ENCODE measurements at regions not wholly inside any gene's neighbourhood (a gene's known extent, or its start where the extent isn't known, plus 50 kb on each side); places are given as distances from the start of the nearest gene placed in this dataset.

GRCh38 chr20:40489886-40490285, 199.2 kb downstream of the MAFB start:
- ChIA-PET POLR2A (no interaction called here), CTCF (no interaction called here)
- no peak overlapping the region for H3K4me3 ChIP-seq (replicated peaks in 1 of 3; ENCODE audit: insufficient read depth in 1 of 3, low read depth in 1 of 3, low read length in 3 of 3)
- H3K9me1 ChIP-seq (replicated peaks; ENCODE audit: control insufficient read depth, extremely low read depth, insufficient read depth, low read length): no peaks in the 10 kb centered on the region
- H3K9me3 ChIP-seq (replicated peaks; ENCODE audit: control insufficient read depth, insufficient read depth, low read length): no peaks in the 10 kb centered on the region
- H3K36me3 ChIP-seq (ENCODE audit: control insufficient read depth in 2 of 2, extremely low read depth in 1 of 2, insufficient read depth in 2 of 2, low read length in 2 of 2): no peaks in the 10 kb centered on the region
- no peak for DNase-seq (ENCODE audit: low read depth, low spot score)
- dilution Hi-C loops (cut with MboI; ENCODE audit: extremely low pct_ligation_motif_present, low sequenced_read_pairs) (no loop called here), intact Hi-C loops (cut with micrococcal nuclease) (no loop called here)
- H3K27me3 ChIP-seq (ENCODE audit: control insufficient read depth in 2 of 2, insufficient read depth in 2 of 2, low read length in 2 of 2): no peaks in the 10 kb centered on the region
- H4K20me1 ChIP-seq (replicated peaks; ENCODE audit: control insufficient read depth, extremely low read depth, insufficient read depth, low read length): no peaks in the 10 kb centered on the region
- H2AFZ ChIP-seq (ENCODE audit: low read depth, low read length): no peak overlapping the region
- FAIRE-seq: no peak
- no peak overlapping the region for H3K9ac ChIP-seq (replicated peaks; ENCODE audit: extremely low read depth, insufficient read depth, low read length)
- TF ChIP-seq POLR2A (IDR thresholded peaks at IDR 0.05; ENCODE audit: low read depth, low read length) (no peak), EZH2 (IDR thresholded peaks at IDR 0.05; ENCODE audit: borderline replicate concordance, low read depth, low read length, severe bottlenecking) (no peak)
- no peaks in the 10 kb centered on the region for H3K79me2 ChIP-seq (ENCODE audit: control insufficient read depth, insufficient read depth, low read length)
- H3K4me2 ChIP-seq (ENCODE audit: insufficient read depth, low read length): no peak overlapping the region
- no peak overlapping the region for H3K27ac ChIP-seq (ENCODE audit: insufficient read depth, low read depth, low read length)
- H3K4me1 ChIP-seq (ENCODE audit: control insufficient read depth, extremely low read depth, insufficient read depth, low read length): no peaks in the 10 kb centered on the region
- BruUV-seq (replicated peaks): no TSS peak

- Histone ChIP-seq H4K20me1 (replicated peaks; ENCODE audit: control insufficient read depth, extremely low read depth, insufficient read depth, low read length) (no peaks in the 10 kb centered on the region), H3K27ac (ENCODE audit: insufficient read depth, low read depth, low read length) (no peak overlapping the region), H2AFZ (ENCODE audit: low read depth, low read length) (no peak overlapping the region), H3K4me3 (replicated peaks in 1 of 3; ENCODE audit: insufficient read depth in 1 of 3, low read depth in 1 of 3, low read length in 3 of 3) (no peak overlapping the region), H3K27me3 (ENCODE audit: control insufficient read depth in 2 of 2, insufficient read depth in 2 of 2, low read length in 2 of 2) (no peaks in the 10 kb centered on the region), H3K4me1 (ENCODE audit: control insufficient read depth, extremely low read depth, insufficient read depth, low read length) (no peaks in the 10 kb centered on the region), H3K36me3 (ENCODE audit: control insufficient read depth in 2 of 2, extremely low read depth in 1 of 2, insufficient read depth in 2 of 2, low read length in 2 of 2) (no peaks in the 10 kb centered on the region), H3K9me3 (replicated peaks; ENCODE audit: control insufficient read depth, insufficient read depth, low read length) (no peaks in the 10 kb centered on the region), H3K79me2 (ENCODE audit: control insufficient read depth, insufficient read depth, low read length) (no peaks in the 10 kb centered on the region), H3K9ac (replicated peaks; ENCODE audit: extremely low read depth, insufficient read depth, low read length) (no peak overlapping the region), H3K9me1 (replicated peaks; ENCODE audit: control insufficient read depth, extremely low read depth, insufficient read depth, low read length) (no peaks in the 10 kb centered on the region), H3K4me2 (ENCODE audit: insufficient read depth, low read length) (no peak overlapping the region)
- BruUV-seq (replicated peaks): no TSS peak
- DNase-seq (ENCODE audit: low read depth, low spot score) (no peak), FAIRE-seq (no peak)
- ChIA-PET POLR2A (no interaction called here), CTCF (no interaction called here)
- no peak for TF ChIP-seq FOS (IDR thresholded peaks at IDR 0.05; ENCODE audit: borderline replicate concordance, insufficient read depth, low read length)
- no peak for TF ChIP-seq MYC (IDR thresholded peaks at IDR 0.05; ENCODE audit: low read depth, low read length)
- no peak for TF ChIP-seq MAX (IDR thresholded peaks at IDR 0.05; ENCODE audit: insufficient read depth, insufficient read length)
- TF ChIP-seq JUN (IDR thresholded peaks at IDR 0.05; ENCODE audit: borderline replicate concordance, insufficient read depth, insufficient read length, low read depth): no peak
- TF ChIP-seq GATA2 (IDR thresholded peaks at IDR 0.05; ENCODE audit: insufficient read depth, insufficient read length, low read depth, low read length): no peak
- intact Hi-C loops (cut with micrococcal nuclease): no loop called here
- dilution Hi-C loops (cut with MboI; ENCODE audit: extremely low pct_ligation_motif_present, low sequenced_read_pairs): no loop called here
Observed at GRCh38 chr20:40488401-40488800, 200.6 kb downstream of the MAFB start.
